SK-N-SH treated with all-trans-retinoic acid at 6 μM for 48 hours (cell line): ENCODE measurements at regions not wholly inside any gene's neighbourhood (a gene's known extent, or its start where the extent isn't known, plus 50 kb on each side); places are given as distances from the start of the nearest gene placed in this dataset.

Experiments used
- ATAC-seq: fragments of 200-7000 bp; cut with Tn5 transposase; 3 replicates; pipeline ENCODE4 v1.9.1; 2020; ENCODE audit warnings: mild to moderate bottlenecking, moderate library complexity
- ARNTL ChIP-seq: fragments of 450-650 bp; formaldehyde crosslinking; IDR thresholded peaks from 2 replicates; pipeline ENCODE4 v1.5.0; 2020; ENCODE audit warnings: low read depth, mild to moderate bottlenecking, moderate library complexity, borderline replicate concordance
- BACH2 ChIP-seq: fragments of 250-450 bp; sonication (Bioruptor Pico); IDR thresholded peaks from 2 replicates; pipeline ENCODE4 v1.9.0; 2021; ENCODE audit warnings: mild to moderate bottlenecking, borderline replicate concordance
- CREB5 ChIP-seq: fragments of 250-450 bp; sonication (Bioruptor Pico); IDR thresholded peaks from 2 replicates; pipeline ENCODE4 v1.5.1; 2020; ENCODE audit warnings: low read depth, mild to moderate bottlenecking, moderate library complexity
- CSDC2 ChIP-seq: fragments of 250-450 bp; sonication (Bioruptor Pico); IDR thresholded peaks from 2 replicates; pipeline ENCODE4 v1.5.0; 2020; ENCODE audit warnings: mild to moderate bottlenecking, moderate library complexity
- CSRNP3 ChIP-seq: fragments of 250-450 bp; sonication (Bioruptor Pico); IDR thresholded peaks from 2 replicates; pipeline ENCODE4 v1.5.1; 2021; ENCODE audit warnings: mild to moderate bottlenecking, moderate library complexity
- ESRRG ChIP-seq: fragments of 250-450 bp; sonication (Bioruptor Pico); IDR thresholded peaks from 2 replicates; pipeline ENCODE4 v1.6.1; 2021; ENCODE audit warnings: mild to moderate bottlenecking
- GLIS3 ChIP-seq: fragments of 250-450 bp; sonication (Bioruptor Pico); IDR thresholded peaks from 2 replicates; pipeline ENCODE4 v1.5.0; 2020; ENCODE audit warnings: mild to moderate bottlenecking, moderate library complexity
- ISL1 ChIP-seq: fragments of 250-450 bp; sonication (Bioruptor Pico); IDR thresholded peaks from 2 replicates; pipeline ENCODE4 v2.1.2; 2022; ENCODE audit warnings: mild to moderate bottlenecking, moderate library complexity
- OSR1 ChIP-seq: fragments of 250-450 bp; sonication (Bioruptor Pico); IDR thresholded peaks from 2 replicates; pipeline ENCODE4 v1.8.0; 2022; ENCODE audit warnings: moderate library complexity, mild to moderate bottlenecking, inconsistent platforms
- PATZ1 ChIP-seq: fragments of 250-450 bp; sonication (Bioruptor Pico); IDR thresholded peaks from 2 replicates; pipeline ENCODE4 v1.8.0; 2020; ENCODE audit warnings: mild to moderate bottlenecking, moderate library complexity, borderline replicate concordance
- POU6F1 ChIP-seq: fragments of 250-450 bp; sonication (Bioruptor Pico); IDR thresholded peaks from 2 replicates; pipeline ENCODE4 v1.8.0; 2021; ENCODE audit warnings: low read depth, mild to moderate bottlenecking, moderate library complexity, borderline replicate concordance
- PPARA ChIP-seq: fragments of 250-450 bp; sonication (Bioruptor Pico); IDR thresholded peaks from 2 replicates; pipeline ENCODE4 v1.5.0; 2020; ENCODE audit warnings: mild to moderate bottlenecking, borderline replicate concordance
- RARB ChIP-seq: fragments of 250-450 bp; sonication (Bioruptor Pico); IDR thresholded peaks from 2 replicates; pipeline ENCODE4 v1.8.0; 2021; ENCODE audit warnings: mild to moderate bottlenecking, moderate library complexity
- SNAI2 ChIP-seq: fragments of 250-450 bp; sonication (Bioruptor Pico); IDR thresholded peaks from 2 replicates; pipeline ENCODE4 v1.5.0; 2020; ENCODE audit warnings: mild to moderate bottlenecking, moderate library complexity
- TCF4 ChIP-seq: fragments of 250-450 bp; sonication (Bioruptor Pico); IDR thresholded peaks from 2 replicates; pipeline ENCODE4 v1.8.0; 2021; ENCODE audit warnings: mild to moderate bottlenecking, moderate library complexity, borderline replicate concordance
- TOX ChIP-seq: fragments of 250-450 bp; sonication (Bioruptor Pico); IDR thresholded peaks from 2 replicates; pipeline ENCODE4 v1.8.0; 2021; ENCODE audit warnings: mild to moderate bottlenecking, moderate library complexity, borderline replicate concordance
- TSHZ2 ChIP-seq: fragments of 250-450 bp; sonication (Bioruptor Pico); IDR thresholded peaks from 2 replicates; pipeline ENCODE4 v1.5.0; 2020; ENCODE audit warnings: mild to moderate bottlenecking, moderate library complexity
- ZFP3 ChIP-seq: fragments of 250-450 bp; sonication (Bioruptor Pico); IDR thresholded peaks from 2 replicates; pipeline ENCODE4 v1.5.0; 2020; ENCODE audit warnings: mild to moderate bottlenecking, moderate library complexity
- ZFP30 ChIP-seq: fragments of 450-650 bp; formaldehyde crosslinking; IDR thresholded peaks from 2 replicates; pipeline ENCODE4 v1.5.0; 2022; ENCODE audit warnings: mild to moderate bottlenecking, moderate library complexity
- ZNF565 ChIP-seq: fragments of 450-650 bp; formaldehyde crosslinking; conservative IDR thresholded peaks from 2 replicates; pipeline ENCODE4 v1.5.0; 2020; ENCODE audit warnings: low read depth, mild to moderate bottlenecking, moderate library complexity
- ZNF70 ChIP-seq: fragments of 450-650 bp; formaldehyde crosslinking; IDR thresholded peaks from 2 replicates; pipeline ENCODE4 v1.5.0; 2020; ENCODE audit warnings: mild to moderate bottlenecking, moderate library complexity
- ZNF8 ChIP-seq: fragments of 450-650 bp; formaldehyde crosslinking; IDR thresholded peaks from 2 replicates; pipeline ENCODE4 v1.5.0; 2020; ENCODE audit warnings: mild to moderate bottlenecking, moderate library complexity

GRCh38 chrX:121562616-121563015 is 515.2 kb downstream of the GLUD2 start (continued):
- TF ChIP-seq SNAI2 (CRISPR knock-in tag) (no peak), TOX (no peak), CSRNP3 (CRISPR knock-in tag) (no peak)

GRCh38 chrX:121569609-121570008 is 522.2 kb downstream of the GLUD2 start:
- TF ChIP-seq SNAI2 (CRISPR knock-in tag) (no peak), ISL1 (CRISPR knock-in tag) (no peak), CSDC2 (no peak), ZNF565 (CRISPR knock-in tag) (no peak), GLIS3 (CRISPR knock-in tag) (no peak), ZFP3 (CRISPR knock-in tag) (no peak), ZNF8 (CRISPR knock-in tag) (no peak), ESRRG (CRISPR knock-in tag) (no peak), ARNTL (CRISPR knock-in tag) (no peak), TCF4 (CRISPR knock-in tag) (no peak), PATZ1 (CRISPR knock-in tag) (no peak), TOX (no peak), ZNF70 (CRISPR knock-in tag) (no peak)
- no peak for ATAC-seq

GRCh38 chrX:121570072-121570841 is 522.8 kb downstream of the GLUD2 start:
- TF ChIP-seq TOX (no peak), ISL1 (CRISPR knock-in tag) (no peak), PATZ1 (CRISPR knock-in tag) (no peak), GLIS3 (CRISPR knock-in tag) (no peak), OSR1 (CRISPR knock-in tag) (no peak), TCF4 (CRISPR knock-in tag) (no peak), ZNF8 (CRISPR knock-in tag) (no peak), ZFP30 (CRISPR knock-in tag) (no peak), ZNF70 (CRISPR knock-in tag) (no peak), SNAI2 (CRISPR knock-in tag) (no peak), TSHZ2 (CRISPR knock-in tag) (no peak), POU6F1 (CRISPR knock-in tag) (no peak), RARB (CRISPR knock-in tag) (no peak), ARNTL (CRISPR knock-in tag) (no peak), PPARA (no peak), CREB5 (CRISPR knock-in tag) (no peak), ZNF565 (CRISPR knock-in tag) (no peak), CSRNP3 (CRISPR knock-in tag) (no peak), BACH2 (CRISPR knock-in tag) (no peak), ESRRG (CRISPR knock-in tag) (no peak)
- ATAC-seq = no peak
